HCT116 (cell line): ENCODE measurements at regions not wholly inside any gene's neighbourhood (a gene's known extent, or its start where the extent isn't known, plus 50 kb on each side); places are given as distances from the start of the nearest gene placed in this dataset.

Source experiments
- CBX3 ChIP-seq: IDR thresholded peaks from 2 replicates; pipeline ENCODE4 v1.6.1; 2012; ENCODE audit warnings: low read depth
- EZH2 ChIP-seq: fragments of 200-600 bp; sonication (generic); IDR thresholded peaks from 2 replicates; pipeline ENCODE4 v1.6.1; 2017; ENCODE audit warnings: antibody characterized with exemption, mixed run types
- EZH2phosphoT487 ChIP-seq: fragments of 200-600 bp; IDR thresholded peaks from 2 replicates; pipeline ENCODE4 v1.6.1; 2018; ENCODE audit warnings: antibody characterized with exemption, borderline replicate concordance
- FOSL1 ChIP-seq: IDR thresholded peaks from 2 replicates; pipeline ENCODE4 v1.6.1; 2012; ENCODE audit warnings: low read depth
- POLR2A ChIP-seq: IDR thresholded peaks from 2 replicates; pipeline ENCODE4 v1.7.0; 2011; ENCODE audit warnings: borderline replicate concordance; ENCODE audit not compliant: insufficient read depth, insufficient read length; ENCODE audit errors: extremely low read depth
- POLR2AphosphoS5 ChIP-seq: IDR thresholded peaks from 2 replicates; pipeline ENCODE4 v1.6.1; 2011; ENCODE audit warnings: mild to moderate bottlenecking, low read depth, low read length, moderate library complexity
- REST ChIP-seq: IDR thresholded peaks from 2 replicates; pipeline ENCODE4 v1.6.1; 2012; ENCODE audit warnings: low read depth
- YY1 ChIP-seq: IDR thresholded peaks from 2 replicates; pipeline ENCODE4 v1.6.1; 2011; ENCODE audit warnings: low read length, low read depth, moderate library complexity, mild to moderate bottlenecking; ENCODE audit not compliant: insufficient replicate concordance; ENCODE audit errors: extremely low read depth
- ZNF274 ChIP-seq: fragments of 200-500 bp; sonication (Bioruptor generic); IDR thresholded peaks from 2 replicates; pipeline ENCODE4 v1.6.1; 2014; ENCODE audit warnings: mild to moderate bottlenecking, low read depth, low read length, inconsistent platforms
- TF ChIP-seq, protein P1 (sequence below), 3 experiments: fragments of 200-600 bp in 1 of 3; sonication (generic) in 1 of 3; IDR thresholded peaks in 2 of 3; conservative IDR thresholded peaks in 1 of 3; 2 replicates each; pipeline ENCODE4 v1.5.1; 2012 to 2017; ENCODE audit warnings: low read depth in 2 of 3, low read length in 2 of 3, antibody characterized with exemption in 1 of 3, borderline replicate concordance in 1 of 3, control low read depth in 1 of 3, mild to moderate bottlenecking in 1 of 3, mixed read lengths in 1 of 3, mixed run types in 1 of 3, moderate library complexity in 1 of 3; ENCODE audit not compliant: insufficient read depth in 1 of 3

DNA sequence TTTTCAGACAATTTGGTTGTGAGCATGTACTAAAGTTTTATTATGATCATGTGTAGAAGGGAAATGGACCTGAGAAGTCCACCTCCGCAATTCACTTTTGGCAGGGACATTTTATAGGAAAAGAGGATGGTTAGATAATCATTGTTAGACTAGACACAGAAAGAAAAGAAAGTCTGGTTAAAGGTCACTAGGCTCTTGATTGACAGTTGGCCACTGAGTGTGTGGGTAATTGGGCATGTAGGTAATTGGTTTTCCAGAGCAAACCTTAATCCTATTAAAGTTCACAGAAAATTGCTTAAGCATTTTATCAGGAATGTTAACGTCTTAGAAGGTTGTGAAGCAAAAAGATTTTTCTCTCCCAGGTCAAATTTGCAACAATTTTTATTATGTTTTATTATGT is 158.5 kb upstream of the CLINT1 start:
- TF ChIP-seq YY1 (no peak), POLR2A (no peak), REST (no peak), CBX3 (no peak), ZNF274 (no peak), FOSL1 (no peak), POLR2AphosphoS5 (no peak), EZH2phosphoT487 (no peak), EZH2 (no peak)
- TF ChIP-seq, protein P1, sequence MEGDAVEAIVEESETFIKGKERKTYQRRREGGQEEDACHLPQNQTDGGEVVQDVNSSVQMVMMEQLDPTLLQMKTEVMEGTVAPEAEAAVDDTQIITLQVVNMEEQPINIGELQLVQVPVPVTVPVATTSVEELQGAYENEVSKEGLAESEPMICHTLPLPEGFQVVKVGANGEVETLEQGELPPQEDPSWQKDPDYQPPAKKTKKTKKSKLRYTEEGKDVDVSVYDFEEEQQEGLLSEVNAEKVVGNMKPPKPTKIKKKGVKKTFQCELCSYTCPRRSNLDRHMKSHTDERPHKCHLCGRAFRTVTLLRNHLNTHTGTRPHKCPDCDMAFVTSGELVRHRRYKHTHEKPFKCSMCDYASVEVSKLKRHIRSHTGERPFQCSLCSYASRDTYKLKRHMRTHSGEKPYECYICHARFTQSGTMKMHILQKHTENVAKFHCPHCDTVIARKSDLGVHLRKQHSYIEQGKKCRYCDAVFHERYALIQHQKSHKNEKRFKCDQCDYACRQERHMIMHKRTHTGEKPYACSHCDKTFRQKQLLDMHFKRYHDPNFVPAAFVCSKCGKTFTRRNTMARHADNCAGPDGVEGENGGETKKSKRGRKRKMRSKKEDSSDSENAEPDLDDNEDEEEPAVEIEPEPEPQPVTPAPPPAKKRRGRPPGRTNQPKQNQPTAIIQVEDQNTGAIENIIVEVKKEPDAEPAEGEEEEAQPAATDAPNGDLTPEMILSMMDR (IDR thresholded peaks at IDR 0.05 in 2 of 3, conservative IDR thresholded peaks at IDR 0.05 in 1 of 3; ENCODE audit: borderline replicate concordance in 1 of 3, insufficient read depth in 1 of 3, low read depth in 2 of 3, low read length in 2 of 3): no peak
